ENCODE measurements at regions not wholly inside any gene's neighbourhood (a gene's known extent, or its start where the extent isn't known, plus 50 kb on each side); places are given as distances from the start of the nearest gene placed in this dataset.
"Not testable (repeated sequence)": the region's sequence is repeated elsewhere in the genome, so short reads cannot be mapped to it uniquely, and the experiment has no call there.

GRCh38 chr2:66648081-66648480 lies 213.2 kb downstream of the MEIS1 start:
- DNase-seq; H2AK5ac ChIP-seq (ENCODE audit: low read length, severe bottlenecking); H3K27ac ChIP-seq (ENCODE audit: low read length, poor library complexity, severe bottlenecking); H3K36me3 ChIP-seq (ENCODE audit: control insufficient read depth in 1 of 2, insufficient read depth in 2 of 2, low read depth in 1 of 2, low read length in 2 of 2); H2BK15ac ChIP-seq (ENCODE audit: low read depth, poor library complexity, severe bottlenecking); H3K4me1 ChIP-seq (ENCODE audit: control insufficient read depth, insufficient read depth, low read depth, low read length); H3K4me2 ChIP-seq (ENCODE audit: low read length, poor library complexity, severe bottlenecking); H3K23ac ChIP-seq (ENCODE audit: low read length in 2 of 2); H3K14ac ChIP-seq (ENCODE audit: low read length in 2 of 2); H3K4ac ChIP-seq (ENCODE audit: low read depth in 1 of 2, low read length in 2 of 2); H3K27me3 ChIP-seq (ENCODE audit: control insufficient read depth in 1 of 2, insufficient read depth in 1 of 2, low read length in 2 of 2); H2BK5ac ChIP-seq (ENCODE audit: low read depth, low read length, poor library complexity, severe bottlenecking); H2BK120ac ChIP-seq (ENCODE audit: low read depth, low read length); H3K9me3 ChIP-seq (ENCODE audit: control insufficient read depth, low read length); H3K79me1 ChIP-seq (replicated peaks; ENCODE audit: low read length, poor library complexity, severe bottlenecking); H3K4me3 ChIP-seq (ENCODE audit: insufficient read depth in 1 of 2, low read depth in 1 of 2, low read length in 2 of 2); H2AFZ ChIP-seq (ENCODE audit: low read depth, low read length); H2BK12ac ChIP-seq (ENCODE audit: low read length in 2 of 2); H4K91ac ChIP-seq (ENCODE audit: low read length); H3K9ac ChIP-seq (ENCODE audit: low read length): not testable (repeated sequence)
- peak overlapping the region in 1 of 2 experiments; percentile 34 for H3K18ac ChIP-seq (ENCODE audit: low read depth in 1 of 2, low read length in 2 of 2)
- WGBS: 66% methylated on average over 12 of the region's 12 CpGs
- H4K8ac ChIP-seq (ENCODE audit: low read length): peak overlapping the region; percentile 60

GRCh38 chr2:66649006-66649405 lies 214.1 kb downstream of the MEIS1 start:
- no peak for DNase-seq
- Histone ChIP-seq H2BK120ac (ENCODE audit: low read depth, low read length) (no peak overlapping the region), H2BK5ac (ENCODE audit: low read depth, low read length, poor library complexity, severe bottlenecking) (no peak overlapping the region), H3K9ac (ENCODE audit: low read length) (no peak overlapping the region), H4K8ac (ENCODE audit: low read length) (no peak overlapping the region), H3K27me3 (ENCODE audit: control insufficient read depth in 1 of 2, insufficient read depth in 1 of 2, low read length in 2 of 2) (no peaks in the 10 kb centered on the region), H3K4me3 (ENCODE audit: insufficient read depth in 1 of 2, low read depth in 1 of 2, low read length in 2 of 2) (no peak overlapping the region), H3K9me3 (ENCODE audit: control insufficient read depth, low read length) (no peaks in the 10 kb centered on the region), H3K23ac (ENCODE audit: low read length in 2 of 2) (no peak overlapping the region), H3K18ac (ENCODE audit: low read depth in 1 of 2, low read length in 2 of 2) (no peak overlapping the region), H3K4me1 (ENCODE audit: control insufficient read depth, insufficient read depth, low read depth, low read length) (no peaks in the 10 kb centered on the region), H3K14ac (ENCODE audit: low read length in 2 of 2) (peak overlapping the region in 1 of 2 experiments; percentile 57), H3K27ac (ENCODE audit: low read length, poor library complexity, severe bottlenecking) (no peak overlapping the region), H3K79me1 (replicated peaks; ENCODE audit: low read length, poor library complexity, severe bottlenecking) (no peaks in the 10 kb centered on the region), H3K4me2 (ENCODE audit: low read length, poor library complexity, severe bottlenecking) (no peak overlapping the region), H2AFZ (ENCODE audit: low read depth, low read length) (no peak overlapping the region), H4K91ac (ENCODE audit: low read length) (no peak overlapping the region), H2BK15ac (ENCODE audit: low read depth, poor library complexity, severe bottlenecking) (no peak overlapping the region), H2BK12ac (ENCODE audit: low read length in 2 of 2) (no peak overlapping the region), H3K36me3 (ENCODE audit: control insufficient read depth in 1 of 2, insufficient read depth in 2 of 2, low read depth in 1 of 2, low read length in 2 of 2) (no peaks in the 10 kb centered on the region), H3K4ac (ENCODE audit: low read depth in 1 of 2, low read length in 2 of 2) (no peak overlapping the region), H2AK5ac (ENCODE audit: low read length, severe bottlenecking) (no peak overlapping the region)
- 85% methylated on average over 4 of the region's 4 CpGs for WGBS

- Histone ChIP-seq H2AK5ac (ENCODE audit: low read length, severe bottlenecking) (no peak overlapping the region), H3K18ac (ENCODE audit: low read depth in 1 of 2, low read length in 2 of 2) (no peak overlapping the region)
Measured at GRCh38 chr2:66651295-66651694, 216.4 kb downstream of the MEIS1 start.

GRCh38 chr2:66660804-66661203 lies 225.9 kb downstream of the MEIS1 start:
- Histone ChIP-seq H3K4me2 (ENCODE audit: low read length, poor library complexity, severe bottlenecking) (no peak overlapping the region), H2AFZ (ENCODE audit: low read depth, low read length) (no peak overlapping the region), H3K79me1 (replicated peaks; ENCODE audit: low read length, poor library complexity, severe bottlenecking) (no peaks in the 10 kb centered on the region), H3K23ac (ENCODE audit: low read length in 2 of 2) (no peak overlapping the region), H3K27me3 (ENCODE audit: control insufficient read depth in 1 of 2, insufficient read depth in 1 of 2, low read length in 2 of 2) (peaks cover 0 to 6% of the 10 kb centered on the region in 2 experiments), H2BK15ac (ENCODE audit: low read depth, poor library complexity, severe bottlenecking) (no peak overlapping the region), H3K9ac (ENCODE audit: low read length) (no peak overlapping the region), H3K14ac (ENCODE audit: low read length in 2 of 2) (no peak overlapping the region), H2BK5ac (ENCODE audit: low read depth, low read length, poor library complexity, severe bottlenecking) (no peak overlapping the region), H3K4me1 (ENCODE audit: control insufficient read depth, insufficient read depth, low read depth, low read length) (peaks cover 1% of the 10 kb centered on the region), H3K18ac (ENCODE audit: low read depth in 1 of 2, low read length in 2 of 2) (no peak overlapping the region), H2BK12ac (ENCODE audit: low read length in 2 of 2) (no peak overlapping the region), H2BK120ac (ENCODE audit: low read depth, low read length) (no peak overlapping the region), H3K36me3 (ENCODE audit: control insufficient read depth in 1 of 2, insufficient read depth in 2 of 2, low read depth in 1 of 2, low read length in 2 of 2) (no peaks in the 10 kb centered on the region), H3K27ac (ENCODE audit: low read length, poor library complexity, severe bottlenecking) (no peak overlapping the region), H2AK5ac (ENCODE audit: low read length, severe bottlenecking) (no peak overlapping the region), H3K4ac (ENCODE audit: low read depth in 1 of 2, low read length in 2 of 2) (no peak overlapping the region), H3K9me3 (ENCODE audit: control insufficient read depth, low read length) (peaks cover 15% of the 10 kb centered on the region), H3K4me3 (ENCODE audit: insufficient read depth in 1 of 2, low read depth in 1 of 2, low read length in 2 of 2) (no peak overlapping the region), H4K8ac (ENCODE audit: low read length) (no peak overlapping the region), H4K91ac (ENCODE audit: low read length) (no peak overlapping the region)
- DNase-seq: no peak

More at GRCh38 chr2:66651295-66651694, 216.4 kb downstream of the MEIS1 start:
- H3K23ac ChIP-seq (ENCODE audit: low read length in 2 of 2): no peak overlapping the region
- no peak overlapping the region for H2BK120ac ChIP-seq (ENCODE audit: low read depth, low read length)
- peaks cover 0 to 7% of the 10 kb centered on the region in 2 experiments for H3K27me3 ChIP-seq (ENCODE audit: control insufficient read depth in 1 of 2, insufficient read depth in 1 of 2, low read length in 2 of 2)
- no peak overlapping the region for H2BK15ac ChIP-seq (ENCODE audit: low read depth, poor library complexity, severe bottlenecking)
- H2BK12ac ChIP-seq (ENCODE audit: low read length in 2 of 2): no peak overlapping the region
- no peak overlapping the region for H2BK5ac ChIP-seq (ENCODE audit: low read depth, low read length, poor library complexity, severe bottlenecking)
- no peak for DNase-seq
- no peak overlapping the region for H4K91ac ChIP-seq (ENCODE audit: low read length)
- H3K4ac ChIP-seq (ENCODE audit: low read depth in 1 of 2, low read length in 2 of 2): no peak overlapping the region
- no peak overlapping the region for H3K9ac ChIP-seq (ENCODE audit: low read length)
- H3K4me3 ChIP-seq (ENCODE audit: insufficient read depth in 1 of 2, low read depth in 1 of 2, low read length in 2 of 2): no peak overlapping the region
- no peak overlapping the region for H2AFZ ChIP-seq (ENCODE audit: low read depth, low read length)
- H3K9me3 ChIP-seq (ENCODE audit: control insufficient read depth, low read length): no peaks in the 10 kb centered on the region
- H3K27ac ChIP-seq (ENCODE audit: low read length, poor library complexity, severe bottlenecking): no peak overlapping the region
- no peaks in the 10 kb centered on the region for H3K36me3 ChIP-seq (ENCODE audit: control insufficient read depth in 1 of 2, insufficient read depth in 2 of 2, low read depth in 1 of 2, low read length in 2 of 2)
- H3K4me1 ChIP-seq (ENCODE audit: control insufficient read depth, insufficient read depth, low read depth, low read length): no peaks in the 10 kb centered on the region
- no peak overlapping the region for H3K14ac ChIP-seq (ENCODE audit: low read length in 2 of 2)
- H3K79me1 ChIP-seq (replicated peaks; ENCODE audit: low read length, poor library complexity, severe bottlenecking): no peaks in the 10 kb centered on the region
- no peak overlapping the region for H4K8ac ChIP-seq (ENCODE audit: low read length)
- H3K4me2 ChIP-seq (ENCODE audit: low read length, poor library complexity, severe bottlenecking): no peak overlapping the region

Data from mesenchymal stem cell (in vitro differentiated cells and primary cell).